ENCODE measurements at regions not wholly inside any gene's neighbourhood (a gene's known extent, or its start where the extent isn't known, plus 50 kb on each side); places are given as distances from the start of the nearest gene placed in this dataset.

- TF ChIP-seq YY1 (IDR thresholded peaks at IDR 0.05; ENCODE audit: insufficient read depth, insufficient read length) (no peak), SUZ12 (IDR thresholded peaks at IDR 0.05; ENCODE audit: extremely low read depth, insufficient read depth, insufficient read length) (no peak), ZNF274 (IDR thresholded peaks at IDR 0.05; ENCODE audit: low read depth, low read length) (no peak)
Observed at GRCh38 chr11:128181984-128182383, 405.4 kb downstream of the ETS1 start.

GRCh38 chr11:128181088-128181480 is 406.3 kb downstream of the ETS1 start:
- no peaks in the 10 kb centered on the region for H3K4me1 ChIP-seq (ENCODE audit: insufficient read depth, insufficient read length)
- H3K36me3 ChIP-seq (ENCODE audit: insufficient read depth, insufficient read length, low read length) = no peaks in the 10 kb centered on the region
- DNase-seq (ENCODE audit: low read depth, low spot score) = no peak
- no peak overlapping the region for H3K4me3 ChIP-seq (ENCODE audit: insufficient read length, low read depth)
- TF ChIP-seq ZNF274 (IDR thresholded peaks at IDR 0.05; ENCODE audit: low read depth, low read length) (no peak), SUZ12 (IDR thresholded peaks at IDR 0.05; ENCODE audit: extremely low read depth, insufficient read depth, insufficient read length) (no peak), YY1 (IDR thresholded peaks at IDR 0.05; ENCODE audit: insufficient read depth, insufficient read length) (no peak)
- no peak overlapping the region for H3K9ac ChIP-seq (ENCODE audit: insufficient read length, low read depth)
- H3K27me3 ChIP-seq (ENCODE audit: insufficient read depth, insufficient read length) = no peaks in the 10 kb centered on the region
- H3K9me3 ChIP-seq (ENCODE audit: insufficient read depth, low read length) = no peaks in the 10 kb centered on the region

More at GRCh38 chr11:128181984-128182383, 405.4 kb downstream of the ETS1 start:
- Histone ChIP-seq H3K4me3 (ENCODE audit: insufficient read length, low read depth) (no peak overlapping the region), H3K9ac (ENCODE audit: insufficient read length, low read depth) (no peak overlapping the region), H3K4me1 (ENCODE audit: insufficient read depth, insufficient read length) (no peaks in the 10 kb centered on the region), H3K36me3 (ENCODE audit: insufficient read depth, insufficient read length, low read length) (no peaks in the 10 kb centered on the region), H3K9me3 (ENCODE audit: insufficient read depth, low read length) (no peaks in the 10 kb centered on the region), H3K27me3 (ENCODE audit: insufficient read depth, insufficient read length) (no peaks in the 10 kb centered on the region)
- DNase-seq (ENCODE audit: low read depth, low spot score) = no peak

- TF ChIP-seq ZNF274 (IDR thresholded peaks at IDR 0.05; ENCODE audit: low read depth, low read length) (no peak), YY1 (IDR thresholded peaks at IDR 0.05; ENCODE audit: insufficient read depth, insufficient read length) (no peak), SUZ12 (IDR thresholded peaks at IDR 0.05; ENCODE audit: extremely low read depth, insufficient read depth, insufficient read length) (no peak)
- no peak overlapping the region for H3K9ac ChIP-seq (ENCODE audit: insufficient read length, low read depth)
- H3K4me1 ChIP-seq (ENCODE audit: insufficient read depth, insufficient read length) = no peaks in the 10 kb centered on the region
- H3K36me3 ChIP-seq (ENCODE audit: insufficient read depth, insufficient read length, low read length) = no peaks in the 10 kb centered on the region
- no peaks in the 10 kb centered on the region for H3K9me3 ChIP-seq (ENCODE audit: insufficient read depth, low read length)
- no peaks in the 10 kb centered on the region for H3K27me3 ChIP-seq (ENCODE audit: insufficient read depth, insufficient read length)
- no peak for DNase-seq (ENCODE audit: low read depth, low spot score)
- no peak overlapping the region for H3K4me3 ChIP-seq (ENCODE audit: insufficient read length, low read depth)
Observed at GRCh38 chr11:128180441-128181087, 406.8 kb downstream of the ETS1 start.

- no peaks in the 10 kb centered on the region for H3K27me3 ChIP-seq (ENCODE audit: insufficient read depth, insufficient read length)
- TF ChIP-seq YY1 (IDR thresholded peaks at IDR 0.05; ENCODE audit: insufficient read depth, insufficient read length) = no peak
- TF ChIP-seq ZNF274 (IDR thresholded peaks at IDR 0.05; ENCODE audit: low read depth, low read length) = no peak
- TF ChIP-seq SUZ12 (IDR thresholded peaks at IDR 0.05; ENCODE audit: extremely low read depth, insufficient read depth, insufficient read length) = no peak
- H3K36me3 ChIP-seq (ENCODE audit: insufficient read depth, insufficient read length, low read length) = no peaks in the 10 kb centered on the region
- no peaks in the 10 kb centered on the region for H3K4me1 ChIP-seq (ENCODE audit: insufficient read depth, insufficient read length)
- H3K9me3 ChIP-seq (ENCODE audit: insufficient read depth, low read length) = no peaks in the 10 kb centered on the region
- no peak overlapping the region for H3K4me3 ChIP-seq (ENCODE audit: insufficient read length, low read depth)
- no peak overlapping the region for H3K9ac ChIP-seq (ENCODE audit: insufficient read length, low read depth)
- no peak for DNase-seq (ENCODE audit: low read depth, low spot score)
Observed at GRCh38 chr11:128179512-128179911, 407.8 kb downstream of the ETS1 start.

GRCh38 chr11:128179039-128179438 is 408.3 kb downstream of the ETS1 start:
- Histone ChIP-seq H3K9me3 (ENCODE audit: insufficient read depth, low read length) (no peaks in the 10 kb centered on the region), H3K4me1 (ENCODE audit: insufficient read depth, insufficient read length) (no peaks in the 10 kb centered on the region), H3K27me3 (ENCODE audit: insufficient read depth, insufficient read length) (no peaks in the 10 kb centered on the region), H3K36me3 (ENCODE audit: insufficient read depth, insufficient read length, low read length) (no peaks in the 10 kb centered on the region), H3K4me3 (ENCODE audit: insufficient read length, low read depth) (no peak overlapping the region), H3K9ac (ENCODE audit: insufficient read length, low read depth) (no peak overlapping the region)
- TF ChIP-seq YY1 (IDR thresholded peaks at IDR 0.05; ENCODE audit: insufficient read depth, insufficient read length) (no peak), SUZ12 (IDR thresholded peaks at IDR 0.05; ENCODE audit: extremely low read depth, insufficient read depth, insufficient read length) (no peak), ZNF274 (IDR thresholded peaks at IDR 0.05; ENCODE audit: low read depth, low read length) (no peak)
- DNase-seq (ENCODE audit: low read depth, low spot score) = no peak

GRCh38 chr11:128174465-128175291 is 412.7 kb downstream of the ETS1 start:
- Histone ChIP-seq H3K4me3 (ENCODE audit: insufficient read length, low read depth) (no peak overlapping the region), H3K9ac (ENCODE audit: insufficient read length, low read depth) (no peak overlapping the region), H3K36me3 (ENCODE audit: insufficient read depth, insufficient read length, low read length) (no peaks in the 10 kb centered on the region), H3K27me3 (ENCODE audit: insufficient read depth, insufficient read length) (no peaks in the 10 kb centered on the region), H3K4me1 (ENCODE audit: insufficient read depth, insufficient read length) (no peaks in the 10 kb centered on the region), H3K9me3 (ENCODE audit: insufficient read depth, low read length) (no peaks in the 10 kb centered on the region)
- no peak for DNase-seq (ENCODE audit: low read depth, low spot score)
- TF ChIP-seq SUZ12 (IDR thresholded peaks at IDR 0.05; ENCODE audit: extremely low read depth, insufficient read depth, insufficient read length) = no peak
- TF ChIP-seq YY1 (IDR thresholded peaks at IDR 0.05; ENCODE audit: insufficient read depth, insufficient read length) = no peak
- TF ChIP-seq ZNF274 (IDR thresholded peaks at IDR 0.05; ENCODE audit: low read depth, low read length) = no peak
